NCI-H187 treated with DMSO at 0.1 percent for 48 hours (cell line): ENCODE measurements at regions not wholly inside any gene's neighbourhood (a gene's known extent, or its start where the extent isn't known, plus 50 kb on each side); places are given as distances from the start of the nearest gene placed in this dataset.
"Not testable (repeated sequence)": the region's sequence is repeated elsewhere in the genome, so short reads cannot be mapped to it uniquely, and the experiment has no call there.

Source experiments
- DNase-seq: peaks from one replicate; lab custom pipeline; 2025; lab: John Stamatoyannopoulos, UW

GRCh38 chr3:135558150-135558783 lies 407.3 kb upstream of the PPP2R3A start:
- no peak for DNase-seq

- no peak for DNase-seq
These were observed 406.6 kb upstream of the PPP2R3A start for GRCh38 chr3:135558906-135559305.

- no peak for DNase-seq
These were observed 405.7 kb upstream of the PPP2R3A start for GRCh38 chr3:135559802-135560201.

- DNase-seq = no peak
These were observed 404.7 kb upstream of the PPP2R3A start for GRCh38 chr3:135560847-135561246.

GRCh38 chr3:135564696-135565095 lies 400.8 kb upstream of the PPP2R3A start:
- DNase-seq = no peak

- DNase-seq = no peak
These were observed 400.0 kb upstream of the PPP2R3A start for GRCh38 chr3:135565546-135565945.

- no peak for DNase-seq
These were observed 398.3 kb upstream of the PPP2R3A start for GRCh38 chr3:135567223-135567622.

- DNase-seq = no peak
These were observed 388.8 kb upstream of the PPP2R3A start for GRCh38 chr3:135576751-135577150.

- DNase-seq = no peak
These were observed 383.7 kb upstream of the PPP2R3A start for GRCh38 chr3:135581806-135582205.

- DNase-seq = no peak
These were observed 382.7 kb upstream of the PPP2R3A start for GRCh38 chr3:135582800-135583199.

GRCh38 chr3:135596563-135596962 lies 369.0 kb upstream of the PPP2R3A start:
- DNase-seq = no peak

GRCh38 chr3:135597855-135598254 lies 367.7 kb upstream of the PPP2R3A start:
- no peak for DNase-seq

- DNase-seq = no peak
These were observed 366.9 kb upstream of the PPP2R3A start for GRCh38 chr3:135598597-135598996.

- not testable (repeated sequence) for DNase-seq
These were observed 361.0 kb upstream of the PPP2R3A start for GRCh38 chr3:135604512-135604911.

GRCh38 chr3:135618123-135618522 lies 347.4 kb upstream of the PPP2R3A start:
- no peak for DNase-seq

GRCh38 chr3:135621184-135621920 lies 344.2 kb upstream of the PPP2R3A start:
- DNase-seq = no peak

- DNase-seq = no peak
These were observed 343.3 kb upstream of the PPP2R3A start for GRCh38 chr3:135622215-135622614.

- DNase-seq = no peak
These were observed 342.9 kb upstream of the PPP2R3A start for GRCh38 chr3:135622656-135623055.

GRCh38 chr3:135623558-135623957 lies 342.0 kb upstream of the PPP2R3A start:
- DNase-seq = no peak

GRCh38 chr3:135627057-135627456 lies 338.5 kb upstream of the PPP2R3A start:
- DNase-seq = no peak

- DNase-seq = no peak
These were observed 335.7 kb upstream of the PPP2R3A start for GRCh38 chr3:135629701-135630408.

- DNase-seq = no peak
These were observed 332.9 kb upstream of the PPP2R3A start for GRCh38 chr3:135632556-135633065.

- DNase-seq = no peak
These were observed 332.4 kb upstream of the PPP2R3A start for GRCh38 chr3:135633078-135633477.
